GM19324 (cell line): ENCODE measurements at regions not wholly inside any gene's neighbourhood (a gene's known extent, or its start where the extent isn't known, plus 50 kb on each side); places are given as distances from the start of the nearest gene placed in this dataset.
A peak's percentile ranks its signal among the peaks of the same experiment; 100 is the strongest.

Experiments used
- ATAC-seq: cut with Tn5 transposase; IDR thresholded peaks from one replicate; pipeline ENCODE4 v1.9.1; 2021; ENCODE audit warnings: mild to moderate bottlenecking, moderate library complexity; ENCODE audit not compliant: unreplicated experiment, low FRiP score

DNA sequence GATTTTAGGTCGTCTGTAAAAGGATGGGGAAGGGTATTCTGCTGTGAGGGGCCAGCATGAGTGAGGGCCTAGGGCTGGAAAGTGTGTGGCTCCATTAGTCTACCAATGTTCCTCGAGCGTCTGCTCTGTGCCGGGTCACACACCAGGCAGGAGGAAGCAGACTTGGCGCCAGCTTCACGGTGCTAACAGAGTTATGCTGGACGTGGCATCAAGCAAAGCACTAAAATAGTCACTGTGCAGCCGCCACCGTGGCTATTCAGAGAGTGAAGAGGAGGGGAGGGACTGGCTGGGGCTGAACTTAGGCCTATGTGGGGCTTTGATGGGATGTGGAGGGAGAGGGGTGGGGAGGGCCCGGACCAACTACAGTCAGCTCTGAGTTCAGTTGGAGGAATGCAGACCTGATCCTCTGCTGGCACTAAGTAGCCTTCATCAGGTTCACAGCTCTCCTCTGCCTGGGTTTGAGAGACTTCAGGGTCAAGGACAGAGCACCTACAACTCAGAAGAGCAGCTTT lies 83.9 kb upstream of the MSX1 start:
- no peak for ATAC-seq

DNA sequence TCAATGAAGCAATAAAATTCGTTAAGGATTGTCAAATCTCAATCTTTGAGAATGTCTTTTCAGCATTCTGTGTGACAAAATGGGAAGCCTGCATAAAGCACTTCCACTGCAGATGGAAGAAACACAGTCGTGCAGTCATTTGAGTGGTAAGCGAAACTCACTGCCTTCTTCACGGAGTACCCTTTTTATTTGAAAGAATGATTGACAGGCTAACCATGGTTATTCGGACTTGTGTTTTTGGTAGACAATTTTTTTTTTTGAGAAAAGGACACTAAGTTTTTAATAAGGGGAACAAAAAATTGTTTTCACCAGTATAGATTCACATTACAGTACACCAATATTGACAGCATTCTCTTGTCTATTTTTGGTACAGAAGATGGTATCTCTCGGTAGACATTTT lies 86.9 kb upstream of the MSX1 start:
- no peak for ATAC-seq

DNA sequence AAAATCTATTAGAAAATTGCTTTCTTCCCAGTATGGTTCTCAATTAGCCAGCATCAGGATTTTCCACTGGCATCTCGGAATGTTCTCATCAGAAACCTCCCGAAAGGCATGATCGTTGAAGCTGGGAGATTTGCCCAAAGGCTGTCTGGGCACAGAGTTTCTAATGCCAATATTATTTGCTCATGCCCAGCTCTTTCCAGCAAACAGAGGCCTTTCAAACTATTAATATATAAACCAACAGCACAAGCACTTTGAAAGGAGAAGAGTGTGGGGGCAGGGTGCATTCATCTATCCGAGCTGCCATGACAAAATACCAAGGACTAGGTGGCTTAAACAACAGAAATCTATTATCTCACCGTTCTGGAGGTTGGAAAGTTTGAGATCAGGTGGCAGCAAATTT lies 88.3 kb upstream of the MSX1 start:
- ATAC-seq, result no peak

DNA sequence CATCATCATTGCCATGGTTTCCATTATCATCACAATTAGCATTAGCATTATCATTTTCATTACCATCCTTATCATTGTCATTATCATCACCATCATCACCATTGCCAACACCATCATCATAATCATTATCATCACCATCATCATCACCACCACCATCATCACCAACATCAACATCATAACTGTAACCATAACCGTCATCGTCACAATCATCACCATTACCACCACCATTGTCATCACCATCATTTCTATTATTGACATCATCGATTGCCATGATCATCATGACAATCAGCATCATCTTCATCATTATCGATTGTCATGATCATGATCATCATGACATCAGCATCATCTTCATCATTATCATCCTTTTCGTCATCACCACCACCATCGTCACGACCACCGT lies 88.9 kb upstream of the MSX1 start:
- no peak for ATAC-seq

DNA sequence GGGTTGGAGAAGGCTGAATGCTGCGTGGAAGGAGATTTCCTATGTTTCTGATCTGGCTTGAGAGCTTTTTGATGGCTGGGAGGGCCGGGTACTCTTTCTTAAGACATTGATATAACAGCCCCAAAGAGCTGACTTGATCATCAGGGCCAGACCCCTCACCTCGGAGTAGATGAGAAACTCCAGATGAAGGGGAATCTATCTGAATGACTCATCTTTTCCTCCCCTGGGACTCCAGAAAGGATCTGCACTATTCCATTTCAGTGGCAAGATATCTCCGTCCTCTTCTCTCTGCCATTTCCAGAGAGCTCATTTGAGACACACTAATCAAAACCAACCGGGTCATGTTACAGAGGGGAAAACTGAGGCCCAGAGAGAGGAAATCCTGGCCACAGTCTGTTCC lies 92.9 kb upstream of the MSX1 start:
- ATAC-seq, result no peak

DNA sequence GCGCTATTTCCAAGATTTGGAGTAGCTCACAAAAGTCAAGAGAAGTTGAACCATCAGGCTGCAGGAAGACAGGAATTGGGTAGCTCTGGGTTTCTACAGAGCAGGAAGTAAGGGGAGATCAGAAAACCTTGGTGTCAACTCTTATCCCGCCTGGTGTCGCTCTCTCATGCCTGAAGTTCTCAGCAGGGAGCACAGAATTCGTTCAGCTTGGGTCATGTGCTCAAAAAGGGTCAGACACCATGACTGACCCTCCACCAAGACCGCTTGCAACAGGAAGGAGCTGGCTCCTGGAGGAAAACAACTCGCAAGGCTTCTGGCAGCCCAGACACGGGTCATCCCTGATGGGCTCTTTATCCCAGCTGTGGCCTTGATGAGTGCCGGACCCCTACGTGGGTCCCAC lies 93.7 kb upstream of the MSX1 start:
- ATAC-seq, result no peak

DNA sequence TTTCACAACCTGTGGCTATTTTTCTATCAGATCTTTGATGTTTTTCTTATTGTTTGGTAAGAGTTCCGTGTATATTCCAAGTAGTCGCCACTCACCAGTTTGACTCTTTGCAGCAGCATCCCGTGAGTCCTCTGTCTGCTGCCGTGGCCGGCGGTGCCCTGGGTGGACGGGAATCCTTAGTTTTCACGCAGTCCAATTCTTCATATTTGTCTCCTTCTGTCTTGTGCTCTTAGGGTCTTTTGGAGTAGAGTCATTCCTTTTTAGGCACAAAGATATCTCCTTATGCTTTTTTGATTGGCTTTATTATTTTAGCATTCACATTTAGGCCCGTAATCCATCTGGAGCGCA lies 94.9 kb upstream of the MSX1 start:
- ATAC-seq, result no peak

DNA sequence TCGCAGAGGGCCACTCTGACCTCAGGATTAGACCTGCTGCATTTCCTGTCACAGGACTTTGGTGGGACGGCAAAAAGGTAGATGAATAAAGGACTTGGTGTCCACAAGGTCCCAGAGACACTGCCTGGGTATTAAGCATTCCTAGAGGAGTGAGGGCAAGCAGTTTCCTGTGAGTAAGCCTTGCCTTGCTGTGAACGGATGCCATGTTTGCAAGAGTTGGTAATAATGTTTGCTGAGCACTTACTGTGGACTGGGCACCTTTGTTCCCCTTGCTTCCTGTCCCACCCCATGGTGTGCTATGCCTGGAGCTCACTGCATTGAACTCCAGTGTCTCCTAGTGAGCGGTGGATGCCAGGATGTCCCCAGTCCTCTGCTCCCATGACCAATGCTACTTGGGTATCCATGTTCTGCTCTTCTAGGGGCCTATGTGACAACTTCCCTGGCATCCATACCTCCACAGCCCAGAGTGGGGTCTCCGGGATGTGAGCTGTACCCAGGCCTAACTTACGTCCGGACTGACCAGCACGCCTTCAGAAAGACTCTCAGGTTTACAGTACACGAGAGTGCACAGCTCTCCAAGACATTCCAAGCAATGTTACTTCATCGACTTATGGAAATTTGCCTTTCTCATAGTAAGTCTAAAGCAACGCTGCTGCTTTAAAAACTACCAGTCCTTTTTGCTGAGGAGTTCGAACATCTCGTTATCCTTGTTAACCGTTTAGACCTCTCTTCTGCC lies 95.5 kb upstream of the MSX1 start:
- ATAC-seq, result no peak

DNA sequence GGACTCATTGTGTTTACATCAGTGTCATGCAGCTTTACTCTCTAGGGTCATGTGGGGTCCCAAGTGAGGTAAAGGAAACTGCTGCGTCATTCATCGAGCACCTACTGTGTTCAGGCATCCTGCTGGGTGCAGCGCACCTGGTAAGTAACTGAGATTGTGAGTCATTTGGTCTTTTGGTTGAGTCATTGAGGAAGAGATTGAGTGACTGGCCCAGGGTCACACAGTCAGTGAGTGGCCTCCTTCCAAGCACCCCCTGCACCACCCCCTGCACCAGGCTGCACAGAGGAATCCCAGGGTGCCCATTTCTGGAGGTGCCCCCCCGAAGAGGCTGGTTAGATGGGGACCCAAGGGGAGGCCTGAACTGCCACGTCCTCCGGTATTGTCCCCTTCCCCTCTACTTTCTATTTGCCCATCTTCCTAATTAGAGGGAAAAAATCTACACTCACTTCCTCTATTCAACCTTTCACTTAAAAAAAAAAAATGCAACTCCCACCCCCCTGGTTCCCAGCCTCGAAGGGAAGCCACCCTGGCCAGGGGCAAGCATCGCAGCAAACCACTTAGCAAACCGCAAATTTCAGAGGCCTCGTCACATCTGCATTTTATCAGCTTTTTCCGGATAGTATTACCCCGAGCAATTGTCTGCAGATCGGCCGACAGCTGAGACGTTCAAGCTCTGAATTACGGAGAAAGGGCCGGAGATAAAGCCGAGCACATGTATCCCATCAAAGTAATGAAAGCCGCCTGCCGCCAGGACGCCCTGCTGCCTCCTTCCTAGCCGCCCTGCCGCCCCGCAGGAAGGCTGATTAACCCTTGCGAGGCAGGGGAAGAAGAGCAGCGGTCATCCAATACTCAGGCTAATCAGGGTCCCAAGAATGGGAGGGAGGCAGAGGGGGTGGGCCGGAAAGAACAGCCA lies 96.3 kb upstream of the MSX1 start:
- ATAC-seq, result peak; percentile 66

DNA sequence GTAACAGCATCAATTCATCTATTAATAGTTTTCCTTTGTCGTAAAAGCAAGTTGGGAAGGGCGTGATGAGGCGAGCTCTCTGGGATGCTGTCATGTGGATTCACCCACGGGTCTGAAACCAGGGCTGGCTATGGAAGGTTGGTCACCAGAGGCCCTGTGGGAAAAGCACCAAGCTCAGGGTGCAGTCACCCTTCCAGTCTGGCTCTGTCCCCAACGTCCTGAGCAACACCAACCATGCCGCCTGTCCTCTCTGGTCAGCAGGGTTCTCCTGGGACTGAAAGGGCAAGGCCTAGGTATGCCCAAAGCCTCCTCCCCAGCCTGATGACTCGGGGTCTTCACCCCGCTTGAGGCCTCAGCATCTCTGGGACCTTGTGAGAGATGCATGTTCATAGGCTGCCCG lies 97.2 kb upstream of the MSX1 start:
- no peak for ATAC-seq

DNA sequence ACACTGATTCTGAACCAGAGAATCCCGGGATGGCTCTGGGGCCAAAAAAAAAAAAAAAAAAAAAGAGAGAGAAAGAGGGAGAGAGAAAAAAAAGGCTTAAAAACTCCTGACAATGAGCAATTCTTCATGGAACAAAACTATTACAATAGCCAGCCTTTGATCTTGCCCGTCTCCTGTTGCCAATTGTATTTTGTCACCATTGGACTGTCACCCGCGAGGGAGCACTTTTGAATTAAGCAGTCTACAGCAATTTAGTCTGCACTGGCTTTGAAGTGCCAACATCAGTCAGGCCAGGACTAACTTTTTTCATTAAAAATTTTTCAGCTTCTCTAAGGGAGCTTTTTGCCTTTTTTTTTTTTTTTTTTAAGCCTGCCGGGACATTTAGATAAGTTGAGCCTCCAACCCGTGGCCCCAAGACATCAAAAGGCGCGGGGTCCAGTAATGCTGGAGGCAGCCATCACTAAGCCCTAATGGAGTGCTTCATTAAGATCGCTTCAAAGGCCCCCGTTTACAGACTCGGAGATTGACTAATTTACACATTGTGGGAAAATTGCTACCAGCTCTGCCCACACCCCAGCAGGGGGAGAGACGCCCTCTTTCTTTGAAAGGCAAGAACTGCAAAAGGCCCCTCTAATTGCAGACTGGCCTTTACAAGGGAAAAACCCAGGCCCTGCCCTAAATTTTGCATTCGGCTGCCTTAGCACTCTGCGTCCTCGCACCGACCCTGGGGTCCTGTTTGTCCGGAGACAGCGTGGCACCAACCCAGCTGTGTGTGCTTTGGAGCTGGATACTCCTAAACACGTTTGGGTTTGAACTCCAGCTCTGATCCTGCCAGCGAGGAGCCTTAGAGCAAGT lies 98.1 kb upstream of the MSX1 start:
- ATAC-seq, result no peak

DNA sequence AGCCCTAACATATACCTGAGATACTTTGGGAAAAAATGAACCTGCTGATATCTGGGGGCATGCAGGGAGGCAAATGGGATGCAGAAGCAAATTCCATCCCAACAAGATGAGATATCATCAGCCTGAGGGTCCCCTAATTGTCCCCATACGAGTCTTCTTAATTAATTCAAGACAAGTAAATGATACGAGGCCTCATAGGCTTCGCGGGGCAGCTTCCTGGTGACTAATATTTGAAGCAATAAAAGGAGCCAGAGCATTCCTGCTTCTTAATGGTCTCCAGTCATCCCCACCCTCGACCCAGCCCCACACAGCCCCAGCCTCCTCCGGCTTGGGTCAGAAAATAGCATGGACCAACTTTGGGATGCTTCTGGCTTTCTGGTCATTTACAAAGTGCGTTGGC lies 99.6 kb upstream of the MSX1 start:
- ATAC-seq, result no peak

DNA sequence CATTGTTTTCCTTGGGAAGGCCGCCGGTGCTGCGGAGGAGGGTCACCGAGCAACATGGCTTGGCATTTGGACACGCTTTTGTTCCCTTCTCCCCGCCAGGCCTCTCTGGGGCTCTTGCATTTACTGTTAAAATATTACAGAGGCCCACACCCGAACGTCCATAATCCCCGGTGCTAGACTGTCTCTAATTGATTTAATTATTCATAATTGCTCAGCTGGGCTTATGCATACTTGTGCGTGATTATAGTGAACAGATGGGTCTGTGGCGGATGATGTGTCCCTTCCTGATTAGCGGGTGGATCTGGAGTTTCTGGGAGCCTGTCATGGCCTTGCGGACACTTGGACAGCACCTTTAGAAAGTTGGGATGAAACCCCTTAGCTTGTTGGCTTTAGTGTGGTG lies 100.2 kb upstream of the MSX1 start:
- ATAC-seq, result no peak

DNA sequence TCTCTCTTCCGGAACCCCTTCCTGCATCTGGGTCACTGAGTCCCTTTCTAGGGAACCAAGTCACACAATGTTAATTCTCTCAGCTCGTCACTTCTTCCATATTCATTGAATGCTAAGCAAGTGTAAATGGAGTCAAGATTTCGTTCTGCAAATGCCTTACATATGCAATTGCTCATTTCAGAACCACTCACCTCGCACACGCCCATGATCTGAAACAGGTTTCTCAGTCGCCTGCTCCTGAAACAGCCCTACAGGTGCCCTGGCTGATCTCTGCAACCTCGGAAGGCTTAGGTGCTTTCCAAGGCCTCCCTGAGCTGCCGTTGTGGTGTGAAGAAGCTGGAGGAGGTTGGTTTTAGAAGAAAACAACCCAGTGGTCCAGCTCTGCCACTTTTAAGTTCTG lies 100.8 kb upstream of the MSX1 start:
- no peak for ATAC-seq

DNA sequence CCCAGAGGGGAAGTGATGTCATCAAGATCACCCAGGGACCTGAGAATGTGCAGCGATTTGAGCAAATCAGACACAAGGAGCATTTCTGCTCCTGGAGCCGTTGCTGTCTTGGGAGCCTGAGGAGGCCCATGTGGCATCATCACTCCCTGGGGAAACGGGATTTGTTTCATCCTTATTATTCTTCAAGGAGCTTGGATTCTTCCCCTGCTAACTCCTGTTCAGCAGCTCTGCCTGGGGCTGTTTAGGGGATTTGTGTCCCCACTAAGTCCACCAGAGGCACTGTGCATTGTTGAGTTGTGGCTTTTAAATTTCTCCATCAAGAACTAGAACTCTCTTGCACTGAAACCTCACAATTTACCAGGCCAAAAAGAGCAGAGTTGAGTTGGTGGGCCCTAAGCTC lies 104.2 kb upstream of the MSX1 start:
- no peak for ATAC-seq

DNA sequence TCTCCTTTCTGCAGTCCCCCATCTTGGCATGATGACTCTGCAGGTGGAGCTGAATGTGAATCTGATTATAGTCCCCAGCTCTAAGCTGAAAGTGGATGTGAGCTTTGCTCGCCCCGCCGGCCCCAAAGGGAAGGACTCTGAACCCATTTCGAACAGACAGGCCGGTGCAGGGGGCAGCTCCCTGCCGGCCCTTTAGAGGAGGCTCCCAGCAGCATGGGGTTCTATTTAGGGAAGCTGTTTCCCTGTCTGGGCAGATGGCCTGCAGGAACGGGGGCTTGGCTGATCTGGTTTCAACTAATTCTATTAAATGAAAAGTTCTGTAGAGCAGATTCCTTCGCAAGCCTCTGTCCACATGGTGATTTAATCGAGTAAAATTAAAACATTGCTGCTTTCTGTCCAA lies 104.8 kb upstream of the MSX1 start:
- no peak for ATAC-seq

DNA sequence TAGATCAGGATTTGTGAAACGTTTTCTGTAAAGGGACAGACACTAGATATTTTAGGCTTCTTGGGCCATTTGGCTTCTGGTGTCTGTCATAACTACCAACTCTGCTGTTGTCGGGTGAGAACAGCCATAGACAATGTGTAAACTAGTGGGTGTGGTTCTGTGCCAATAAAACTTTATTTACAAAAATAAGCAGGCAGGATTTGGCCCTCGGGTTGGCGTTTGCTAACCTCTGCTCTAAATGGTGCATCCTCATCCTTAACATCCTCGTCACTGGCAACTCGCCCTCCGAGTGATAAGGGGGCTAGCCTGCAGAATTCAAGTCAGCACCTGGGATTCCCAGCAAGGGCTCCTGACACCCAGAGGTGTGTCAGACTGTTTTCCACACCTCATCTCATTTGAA lies 105.8 kb upstream of the MSX1 start:
- no peak for ATAC-seq

DNA sequence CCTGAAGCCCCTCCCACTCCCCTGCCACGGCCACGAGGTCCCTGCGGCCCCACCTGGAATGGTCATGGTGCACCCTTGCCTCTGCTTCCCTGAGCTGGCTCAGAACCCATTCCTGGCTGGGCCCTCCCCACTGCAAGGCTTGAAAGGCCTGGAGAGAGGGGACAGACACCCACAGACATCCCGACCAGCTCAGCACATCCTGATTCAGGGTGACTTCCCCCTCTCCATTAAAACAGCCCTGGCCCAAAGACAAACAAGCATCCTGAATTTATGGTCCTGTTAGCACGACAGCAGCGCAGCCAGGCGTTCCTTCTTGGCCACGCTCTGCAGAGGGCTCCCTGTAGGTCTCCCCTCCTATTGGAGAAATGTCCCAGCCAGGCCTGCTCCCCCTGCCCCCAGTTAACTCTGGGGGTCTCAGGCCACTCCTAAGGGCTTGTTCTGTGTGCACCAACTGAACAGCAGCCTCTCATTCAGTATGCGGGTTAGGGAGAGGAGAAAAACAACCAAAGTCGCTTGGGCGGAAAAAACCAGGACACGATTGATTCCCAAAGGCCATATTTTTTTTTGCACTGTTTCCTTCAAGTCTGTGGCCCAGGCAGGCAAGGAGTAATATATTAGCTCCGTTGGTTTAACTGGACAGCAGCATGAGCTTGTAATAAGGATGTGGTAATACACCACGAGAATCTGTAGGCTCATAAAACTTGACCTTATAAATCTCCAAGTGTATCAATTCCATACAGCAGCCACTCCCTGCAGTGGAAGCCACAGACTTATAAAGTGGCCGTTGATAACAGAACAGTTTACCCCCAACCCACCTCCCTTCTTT lies 106.7 kb upstream of the MSX1 start:
- ATAC-seq, result no peak

DNA sequence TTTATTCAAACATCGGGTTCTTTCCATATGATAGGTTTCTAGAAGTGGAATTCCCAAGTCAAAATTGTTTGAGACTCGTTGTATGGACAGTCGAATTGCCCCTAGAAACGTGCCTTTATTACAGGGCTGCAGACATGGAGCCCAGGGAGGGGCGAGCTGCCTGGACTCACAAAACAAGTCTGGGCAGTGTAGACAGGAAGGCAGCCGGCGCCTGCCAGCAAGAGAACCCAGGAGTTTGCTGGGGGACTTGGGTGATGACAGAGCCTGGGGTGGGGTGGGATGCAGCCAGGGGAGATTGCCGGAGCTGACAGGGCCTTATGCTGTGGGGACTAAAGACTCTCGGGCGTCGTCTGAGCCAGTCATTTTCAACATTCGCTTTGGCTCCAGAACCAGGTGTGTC lies 107.4 kb upstream of the MSX1 start:
- no peak for ATAC-seq

DNA sequence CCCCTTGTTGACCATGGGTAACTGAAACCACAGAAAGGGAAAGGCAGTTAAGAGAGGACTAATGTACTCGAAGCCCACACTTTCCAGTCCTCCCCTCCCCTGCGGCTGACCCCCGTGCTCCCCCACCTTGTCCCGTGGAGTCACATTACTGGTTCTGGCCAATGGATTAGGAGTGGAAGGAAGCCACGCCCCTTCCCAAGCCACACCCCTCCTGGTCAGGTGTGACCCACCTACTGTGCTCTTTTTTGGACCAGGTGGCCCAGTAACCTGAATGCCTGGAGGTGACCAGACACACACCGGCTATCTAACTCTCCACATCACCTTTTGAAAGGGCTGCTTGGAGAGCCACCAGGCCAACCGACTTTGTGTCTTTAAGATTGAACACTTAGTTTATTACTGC lies 109.3 kb upstream of the MSX1 start:
- ATAC-seq, result no peak
